ENCODE measurements at regions not wholly inside any gene's neighbourhood (a gene's known extent, or its start where the extent isn't known, plus 50 kb on each side); places are given as distances from the start of the nearest gene placed in this dataset.

DNA sequence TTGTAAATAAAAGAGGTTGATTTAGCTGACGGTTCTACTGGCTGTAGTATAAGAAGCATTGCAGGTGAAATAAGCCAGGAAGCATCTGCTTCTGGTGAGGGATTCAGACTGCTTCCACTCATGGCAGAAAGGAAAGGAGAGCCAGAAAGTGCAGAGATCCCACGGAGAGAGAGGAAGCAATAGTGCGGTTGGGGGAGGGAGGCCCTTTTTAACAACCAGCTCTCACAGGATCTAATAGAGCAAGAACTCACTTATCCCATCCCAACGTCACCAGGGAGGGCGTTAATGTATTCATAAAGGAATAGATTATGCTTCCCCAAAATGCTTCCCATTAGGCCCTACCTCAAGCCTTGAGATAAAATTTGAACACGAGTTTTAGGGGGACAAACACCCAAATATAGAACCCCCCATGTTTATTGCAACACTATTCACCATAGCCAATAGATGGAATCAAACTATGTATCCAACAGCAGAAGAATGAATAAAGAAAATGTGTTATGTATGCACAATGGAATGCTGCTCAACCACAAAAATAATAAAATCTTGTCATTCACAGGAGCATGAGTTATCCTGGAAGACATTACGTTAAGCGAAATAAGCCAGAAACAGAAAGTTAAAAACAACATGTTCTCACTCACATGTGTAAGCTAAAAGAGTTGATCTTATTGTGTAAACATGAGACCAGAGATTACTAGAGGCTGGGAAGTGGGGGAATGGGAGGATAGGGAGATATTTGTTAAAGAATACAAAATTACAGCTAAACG is 908.3 kb upstream of the ANO3 start:
- no TSS peak for BruUV-seq (replicated peaks)
- Histone ChIP-seq H3K9ac (ENCODE audit: low read length) (no peak overlapping the region), H3K79me2 (ENCODE audit: insufficient read depth, low read length) (no peaks in the 10 kb centered on the region), H2AFZ (ENCODE audit: low read depth, low read length, poor library complexity, severe bottlenecking) (no peak overlapping the region), H3K4me1 (ENCODE audit: control insufficient read depth in 1 of 2, insufficient read depth in 2 of 2, low read length in 2 of 2) (no peaks in the 10 kb centered on the region), H3K9me3 (ENCODE audit: control insufficient read depth in 1 of 2, insufficient read depth in 1 of 2, low read depth in 1 of 2, low read length in 2 of 2) (peaks cover 0 to 4% of the 10 kb centered on the region in 2 experiments; a peak in 1 of 4 replicates), H3K36me3 (ENCODE audit: control insufficient read depth in 1 of 2, insufficient read depth in 2 of 2, low read length in 2 of 2) (no peaks in the 10 kb centered on the region), H3K9me2 (ENCODE audit: insufficient read depth) (no peaks in the 10 kb centered on the region), H3K27me3 (ENCODE audit: insufficient read depth, low read length) (no peaks in the 10 kb centered on the region), H3K4me2 (ENCODE audit: low read length) (no peak overlapping the region), H3K4me3 (replicated peaks in 1 of 2; ENCODE audit: low read depth in 1 of 2, low read length in 2 of 2) (no peak overlapping the region), H3K27ac (ENCODE audit: low read depth, low read length) (no peak overlapping the region), H4K20me1 (ENCODE audit: insufficient read depth) (no peaks in the 10 kb centered on the region)
- no peak for DNase-seq (ENCODE audit: low read depth, low spot score)
- TF ChIP-seq, protein P1, sequence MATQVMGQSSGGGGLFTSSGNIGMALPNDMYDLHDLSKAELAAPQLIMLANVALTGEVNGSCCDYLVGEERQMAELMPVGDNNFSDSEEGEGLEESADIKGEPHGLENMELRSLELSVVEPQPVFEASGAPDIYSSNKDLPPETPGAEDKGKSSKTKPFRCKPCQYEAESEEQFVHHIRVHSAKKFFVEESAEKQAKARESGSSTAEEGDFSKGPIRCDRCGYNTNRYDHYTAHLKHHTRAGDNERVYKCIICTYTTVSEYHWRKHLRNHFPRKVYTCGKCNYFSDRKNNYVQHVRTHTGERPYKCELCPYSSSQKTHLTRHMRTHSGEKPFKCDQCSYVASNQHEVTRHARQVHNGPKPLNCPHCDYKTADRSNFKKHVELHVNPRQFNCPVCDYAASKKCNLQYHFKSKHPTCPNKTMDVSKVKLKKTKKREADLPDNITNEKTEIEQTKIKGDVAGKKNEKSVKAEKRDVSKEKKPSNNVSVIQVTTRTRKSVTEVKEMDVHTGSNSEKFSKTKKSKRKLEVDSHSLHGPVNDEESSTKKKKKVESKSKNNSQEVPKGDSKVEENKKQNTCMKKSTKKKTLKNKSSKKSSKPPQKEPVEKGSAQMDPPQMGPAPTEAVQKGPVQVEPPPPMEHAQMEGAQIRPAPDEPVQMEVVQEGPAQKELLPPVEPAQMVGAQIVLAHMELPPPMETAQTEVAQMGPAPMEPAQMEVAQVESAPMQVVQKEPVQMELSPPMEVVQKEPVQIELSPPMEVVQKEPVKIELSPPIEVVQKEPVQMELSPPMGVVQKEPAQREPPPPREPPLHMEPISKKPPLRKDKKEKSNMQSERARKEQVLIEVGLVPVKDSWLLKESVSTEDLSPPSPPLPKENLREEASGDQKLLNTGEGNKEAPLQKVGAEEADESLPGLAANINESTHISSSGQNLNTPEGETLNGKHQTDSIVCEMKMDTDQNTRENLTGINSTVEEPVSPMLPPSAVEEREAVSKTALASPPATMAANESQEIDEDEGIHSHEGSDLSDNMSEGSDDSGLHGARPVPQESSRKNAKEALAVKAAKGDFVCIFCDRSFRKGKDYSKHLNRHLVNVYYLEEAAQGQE (IDR thresholded peaks at IDR 0.05; ENCODE audit: low read depth) = no peak
- TF ChIP-seq EGR1 (IDR thresholded peaks at IDR 0.05; ENCODE audit: low read depth) (no peak), SIN3A (IDR thresholded peaks at IDR 0.05; ENCODE audit: low read depth) (no peak), MAX (IDR thresholded peaks at IDR 0.05) (no peak)
- no peak for ATAC-seq
- ChIA-PET CTCF (no interaction called here), RAD21 (ENCODE audit: low non-redundant PET in 1 of 2, low total read pairs in 2 of 2, uncharacterized antibody in 2 of 2, unreplicated experiment in 2 of 2) (no interaction called here), POLR2A (no interaction called here)
- intact Hi-C loops (cut with micrococcal nuclease) = no loop called here

- Histone ChIP-seq H3K4me2 (ENCODE audit: low read length) (no peak overlapping the region), H3K9me3 (ENCODE audit: control insufficient read depth in 1 of 2, insufficient read depth in 1 of 2, low read depth in 1 of 2, low read length in 2 of 2) (peaks cover 0 to 7% of the 10 kb centered on the region in 2 experiments; a peak in 2 of 4 replicates), H3K79me2 (ENCODE audit: insufficient read depth, low read length) (no peaks in the 10 kb centered on the region), H3K27me3 (ENCODE audit: insufficient read depth, low read length) (no peaks in the 10 kb centered on the region), H3K4me1 (ENCODE audit: control insufficient read depth in 1 of 2, insufficient read depth in 2 of 2, low read length in 2 of 2) (no peaks in the 10 kb centered on the region), H3K9me2 (ENCODE audit: insufficient read depth) (no peaks in the 10 kb centered on the region), H3K36me3 (ENCODE audit: control insufficient read depth in 1 of 2, insufficient read depth in 2 of 2, low read length in 2 of 2) (no peaks in the 10 kb centered on the region), H3K4me3 (replicated peaks in 1 of 2; ENCODE audit: low read depth in 1 of 2, low read length in 2 of 2) (no peak overlapping the region), H3K9ac (ENCODE audit: low read length) (no peak overlapping the region), H4K20me1 (ENCODE audit: insufficient read depth) (no peaks in the 10 kb centered on the region), H2AFZ (ENCODE audit: low read depth, low read length, poor library complexity, severe bottlenecking) (no peak overlapping the region), H3K27ac (ENCODE audit: low read depth, low read length) (no peak overlapping the region)
- no peak for ATAC-seq
- no TSS peak for BruUV-seq (replicated peaks)
- CTCF ChIA-PET = no interaction called here
- POLR2A ChIA-PET = no interaction called here
- RAD21 ChIA-PET (ENCODE audit: low non-redundant PET in 1 of 2, low total read pairs in 2 of 2, uncharacterized antibody in 2 of 2, unreplicated experiment in 2 of 2) = no interaction called here
- intact Hi-C loops (cut with micrococcal nuclease) = no loop called here
- no peak for DNase-seq (ENCODE audit: low read depth, low spot score)
- no peak for TF ChIP-seq EGR1 (IDR thresholded peaks at IDR 0.05; ENCODE audit: low read depth)
- no peak for TF ChIP-seq JUND (IDR thresholded peaks at IDR 0.05)
- TF ChIP-seq SRF (IDR thresholded peaks at IDR 0.05; ENCODE audit: low read depth) = no peak
- no peak for TF ChIP-seq ZNF274 (IDR thresholded peaks at IDR 0.05; ENCODE audit: low read depth, low read length)
- no peak for TF ChIP-seq SP1 (IDR thresholded peaks at IDR 0.05; ENCODE audit: low read depth)
- no peak for TF ChIP-seq YY1 (IDR thresholded peaks at IDR 0.05; ENCODE audit: extremely low read depth, insufficient replicate concordance, low read depth, low read length)
- TF ChIP-seq POLR2AphosphoS5 (IDR thresholded peaks at IDR 0.05; ENCODE audit: low read depth, low read length) = no peak
- TF ChIP-seq FOSL1 (IDR thresholded peaks at IDR 0.05; ENCODE audit: low read depth) = no peak
- no peak for TF ChIP-seq EZH2phosphoT487 (IDR thresholded peaks at IDR 0.05; ENCODE audit: borderline replicate concordance)
- no peak for TF ChIP-seq EZH2 (IDR thresholded peaks at IDR 0.05)
- no peak for TF ChIP-seq CEBPB (IDR thresholded peaks at IDR 0.05; ENCODE audit: low read depth)
- TF ChIP-seq, protein P2, sequence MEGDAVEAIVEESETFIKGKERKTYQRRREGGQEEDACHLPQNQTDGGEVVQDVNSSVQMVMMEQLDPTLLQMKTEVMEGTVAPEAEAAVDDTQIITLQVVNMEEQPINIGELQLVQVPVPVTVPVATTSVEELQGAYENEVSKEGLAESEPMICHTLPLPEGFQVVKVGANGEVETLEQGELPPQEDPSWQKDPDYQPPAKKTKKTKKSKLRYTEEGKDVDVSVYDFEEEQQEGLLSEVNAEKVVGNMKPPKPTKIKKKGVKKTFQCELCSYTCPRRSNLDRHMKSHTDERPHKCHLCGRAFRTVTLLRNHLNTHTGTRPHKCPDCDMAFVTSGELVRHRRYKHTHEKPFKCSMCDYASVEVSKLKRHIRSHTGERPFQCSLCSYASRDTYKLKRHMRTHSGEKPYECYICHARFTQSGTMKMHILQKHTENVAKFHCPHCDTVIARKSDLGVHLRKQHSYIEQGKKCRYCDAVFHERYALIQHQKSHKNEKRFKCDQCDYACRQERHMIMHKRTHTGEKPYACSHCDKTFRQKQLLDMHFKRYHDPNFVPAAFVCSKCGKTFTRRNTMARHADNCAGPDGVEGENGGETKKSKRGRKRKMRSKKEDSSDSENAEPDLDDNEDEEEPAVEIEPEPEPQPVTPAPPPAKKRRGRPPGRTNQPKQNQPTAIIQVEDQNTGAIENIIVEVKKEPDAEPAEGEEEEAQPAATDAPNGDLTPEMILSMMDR (IDR thresholded peaks at IDR 0.05 in 2 of 3, conservative IDR thresholded peaks at IDR 0.05 in 1 of 3; ENCODE audit: borderline replicate concordance in 1 of 3, insufficient read depth in 1 of 3, low read depth in 2 of 3, low read length in 2 of 3) = no peak
- no peak for TF ChIP-seq MAX (IDR thresholded peaks at IDR 0.05)
Observed at GRCh38 chr11:25432376-25432775, 899.6 kb upstream of the ANO3 start.

Data from HCT116 (cell line).